Endothelial cell (in vitro differentiated cells): ENCODE measurements at regions not wholly inside any gene's neighbourhood (a gene's known extent, or its start where the extent isn't known, plus 50 kb on each side); places are given as distances from the start of the nearest gene placed in this dataset.

Experiments used
- DNase-seq: peaks from one replicate; pipeline ENCODE4 v3.0.0; 2021; ENCODE audit warnings: low spot score
- H3K27ac Mint-ChIP-seq: one replicate; pipeline ENCODE4 v1.8.0; 2021; ENCODE audit warnings: mixed read lengths, inconsistent platforms; ENCODE audit not compliant: unreplicated experiment
- H3K27me3 Mint-ChIP-seq: one replicate; pipeline ENCODE4 v1.8.0; 2021; ENCODE audit warnings: mild to moderate bottlenecking, moderate library complexity, mixed read lengths, inconsistent platforms; ENCODE audit not compliant: unreplicated experiment
- H3K36me3 Mint-ChIP-seq: one replicate; pipeline ENCODE4 v1.8.0; 2021; ENCODE audit warnings: mild to moderate bottlenecking, low read depth, mixed read lengths, inconsistent platforms; ENCODE audit not compliant: unreplicated experiment
- H3K4me1 Mint-ChIP-seq: one replicate; pipeline ENCODE4 v1.8.0; 2021; ENCODE audit warnings: mild to moderate bottlenecking, mixed read lengths, inconsistent platforms; ENCODE audit not compliant: unreplicated experiment
- H3K4me3 Mint-ChIP-seq: one replicate; pipeline ENCODE4 v1.8.0; 2021; ENCODE audit warnings: mild to moderate bottlenecking, mixed read lengths, inconsistent platforms; ENCODE audit not compliant: unreplicated experiment
- H3K9me3 Mint-ChIP-seq: one replicate; pipeline ENCODE4 v1.8.0; 2021; ENCODE audit warnings: mixed read lengths, inconsistent platforms; ENCODE audit not compliant: unreplicated experiment
- CTCF ChIP-seq: fragments of 200-600 bp; sonication (generic); IDR thresholded peaks from one replicate; pipeline ENCODE4 v1.5.0; 2021; ENCODE audit warnings: antibody characterized with exemption; ENCODE audit not compliant: unreplicated experiment

GRCh38 chr9:36755019-36755418 lies 182.3 kb downstream of the MELK start:
- Mint-ChIP-seq H3K27ac (no peak overlapping the region), H3K4me1 (no peaks in the 10 kb centered on the region)

GRCh38 chr9:36759141-36759540 lies 186.4 kb downstream of the MELK start:
- Mint-ChIP-seq H3K27me3 (peaks cover 11% of the 10 kb centered on the region), H3K4me3 (no peak overlapping the region), H3K36me3 (no peaks in the 10 kb centered on the region)

More at GRCh38 chr9:36755019-36755418, 182.3 kb downstream of the MELK start:
- DNase-seq: no peak
- Mint-ChIP-seq H3K27me3 (peaks cover 10% of the 10 kb centered on the region), H3K9me3 (no peaks in the 10 kb centered on the region), H3K36me3 (no peaks in the 10 kb centered on the region), H3K4me3 (no peak overlapping the region)
- TF ChIP-seq CTCF: no peak

GRCh38 chr9:36759976-36760375 lies 187.3 kb downstream of the MELK start:
- no peak for DNase-seq
- Mint-ChIP-seq H3K4me3 (no peak overlapping the region), H3K27me3 (peaks cover 11% of the 10 kb centered on the region), H3K4me1 (no peaks in the 10 kb centered on the region), H3K9me3 (no peaks in the 10 kb centered on the region), H3K27ac (no peak overlapping the region), H3K36me3 (no peaks in the 10 kb centered on the region)
- no peak for TF ChIP-seq CTCF

More at GRCh38 chr9:36759141-36759540, 186.4 kb downstream of the MELK start:
- DNase-seq: no peak
- no peak overlapping the region for H3K27ac Mint-ChIP-seq
- no peaks in the 10 kb centered on the region for H3K9me3 Mint-ChIP-seq
- no peak for TF ChIP-seq CTCF
- no peaks in the 10 kb centered on the region for H3K4me1 Mint-ChIP-seq

- no peaks in the 10 kb centered on the region for H3K36me3 Mint-ChIP-seq
- no peak overlapping the region for H3K4me3 Mint-ChIP-seq
- no peaks in the 10 kb centered on the region for H3K4me1 Mint-ChIP-seq
- no peaks in the 10 kb centered on the region for H3K9me3 Mint-ChIP-seq
- H3K27me3 Mint-ChIP-seq: peaks cover 8% of the 10 kb centered on the region
- no peak for TF ChIP-seq CTCF
- DNase-seq: no peak
- peak overlapping the region; percentile 42 for H3K27ac Mint-ChIP-seq
These were observed 188.1 kb downstream of the MELK start for GRCh38 chr9:36760667-36761420.

- no peak for DNase-seq
- H3K27ac Mint-ChIP-seq: no peak overlapping the region
- H3K27me3 Mint-ChIP-seq: peaks cover 8% of the 10 kb centered on the region
- H3K4me1 Mint-ChIP-seq: no peaks in the 10 kb centered on the region
- TF ChIP-seq CTCF: no peak
- no peak overlapping the region for H3K4me3 Mint-ChIP-seq
- no peaks in the 10 kb centered on the region for H3K9me3 Mint-ChIP-seq
- no peaks in the 10 kb centered on the region for H3K36me3 Mint-ChIP-seq
These were observed 190.3 kb downstream of the MELK start for GRCh38 chr9:36762958-36763357.
